ENCODE measurements at regions not wholly inside any gene's neighbourhood (a gene's known extent, or its start where the extent isn't known, plus 50 kb on each side); places are given as distances from the start of the nearest gene placed in this dataset.

- TF ChIP-seq FOXP4 (CRISPR knock-in tag; IDR thresholded peaks at IDR 0.05): no peak
- no peak for TF ChIP-seq NFYB (CRISPR knock-in tag; conservative IDR thresholded peaks at IDR 0.05; ENCODE audit: low read depth)
- no peak for TF ChIP-seq MAX (CRISPR knock-in tag; IDR thresholded peaks at IDR 0.05)
- no peak for TF ChIP-seq SP1 (CRISPR knock-in tag; conservative IDR thresholded peaks at IDR 0.05)
- no peak for TF ChIP-seq CREM (CRISPR knock-in tag; IDR thresholded peaks at IDR 0.05)
- TF ChIP-seq E2F4 (CRISPR knock-in tag; IDR thresholded peaks at IDR 0.05; ENCODE audit: borderline replicate concordance, low read depth): no peak
Observed at GRCh38 chr12:61422786-61423185, 837.4 kb upstream of the USP15 start (continued).

- POLR2A ChIA-PET: no interaction called here
Observed at GRCh38 chr12:61452076-61452475, 808.1 kb upstream of the USP15 start.

More at GRCh38 chr12:61452076-61452475, 808.1 kb upstream of the USP15 start:
- no peak for DNase-seq (ENCODE audit: low spot score)
- ATAC-seq: no peak
- CTCF ChIA-PET: interaction anchor here (0.7 kb wide), 1 partner anchor 709 kb away, joined by 3 read pairs; no protein-coding TSS in a partner anchor
- H3K9me3 Mint-ChIP-seq: peaks cover 7% of the 10 kb centered on the region; the same call in 1 of the 2 replicates
- H3K27me3 Mint-ChIP-seq (ENCODE audit: low read depth): no peaks in the 10 kb centered on the region
- no peak overlapping the region for H3K27ac Mint-ChIP-seq
- H3K4me3 Mint-ChIP-seq: no peak overlapping the region
- no peaks in the 10 kb centered on the region for H3K36me3 Mint-ChIP-seq
- H3K4me1 Mint-ChIP-seq: peaks cover 18% of the 10 kb centered on the region
- no peak for TF ChIP-seq ZSCAN18 (CRISPR knock-in tag; IDR thresholded peaks at IDR 0.05)
- no peak for TF ChIP-seq FOXK1 (CRISPR knock-in tag; IDR thresholded peaks at IDR 0.05)
- no peak for TF ChIP-seq NFYB (CRISPR knock-in tag; conservative IDR thresholded peaks at IDR 0.05; ENCODE audit: low read depth)
- no peak for TF ChIP-seq STAT6 (CRISPR knock-in tag; conservative IDR thresholded peaks at IDR 0.05; ENCODE audit: low read depth)
- no peak for TF ChIP-seq ZNF263 (CRISPR knock-in tag; IDR thresholded peaks at IDR 0.05; ENCODE audit: low read depth)
- TF ChIP-seq GTF2I (CRISPR knock-in tag; conservative IDR thresholded peaks at IDR 0.05): no peak
- TF ChIP-seq HMGXB4 (CRISPR knock-in tag; IDR thresholded peaks at IDR 0.05): no peak
- no peak for TF ChIP-seq E2F5 (CRISPR knock-in tag; IDR thresholded peaks at IDR 0.05)
